Posterior cingulate gyrus (tissue), 11 donors: ENCODE measurements at regions not wholly inside any gene's neighbourhood (a gene's known extent, or its start where the extent isn't known, plus 50 kb on each side); places are given as distances from the start of the nearest gene placed in this dataset.

Source experiments
- DNase-seq, 10 donors: peaks; one replicate each; pipeline versions ENCODE4 v3.0.0 to v3.0.0-alpha.2; 2020 to 2021; ENCODE audit warnings: mixed read lengths in 3 of 10
- intact Hi-C: fragments of 100-400 bp; cut with DNase I; formaldehyde crosslinking; loops from one replicate; pipeline ENCODE4 v1.15.1; 2023

- no peak for DNase-seq
- intact Hi-C loops: no loop called here
Measured at GRCh38 chr5:40416098-40416497, 263.6 kb upstream of the PTGER4 start.

DNA sequence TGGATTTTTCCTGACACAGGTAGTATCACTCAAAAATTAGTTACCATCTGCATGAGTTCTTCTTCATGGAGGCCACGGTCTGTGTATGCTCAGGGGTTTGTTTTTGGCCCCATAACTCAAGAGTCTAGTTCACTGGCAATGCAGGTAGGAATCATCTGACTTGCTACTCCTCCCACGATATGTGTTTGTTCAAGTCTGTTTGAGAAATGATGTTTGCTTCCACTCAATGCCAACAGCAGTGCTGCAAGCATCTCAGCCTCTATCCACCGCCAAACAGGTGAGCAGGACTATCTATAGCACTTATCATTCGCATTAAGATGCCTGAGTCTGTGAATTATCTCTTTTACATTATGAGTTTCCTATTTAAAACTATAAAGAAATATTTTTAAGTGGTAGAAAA, 264.8 kb upstream of the PTGER4 start:
- intact Hi-C loops: no loop called here

GRCh38 chr5:40413743-40414142, 266.0 kb upstream of the PTGER4 start:
- DNase-seq: no peak
- intact Hi-C loops: no loop called here

More for the DNA sequence above, 264.8 kb upstream of the PTGER4 start:
- no peak for DNase-seq

DNA sequence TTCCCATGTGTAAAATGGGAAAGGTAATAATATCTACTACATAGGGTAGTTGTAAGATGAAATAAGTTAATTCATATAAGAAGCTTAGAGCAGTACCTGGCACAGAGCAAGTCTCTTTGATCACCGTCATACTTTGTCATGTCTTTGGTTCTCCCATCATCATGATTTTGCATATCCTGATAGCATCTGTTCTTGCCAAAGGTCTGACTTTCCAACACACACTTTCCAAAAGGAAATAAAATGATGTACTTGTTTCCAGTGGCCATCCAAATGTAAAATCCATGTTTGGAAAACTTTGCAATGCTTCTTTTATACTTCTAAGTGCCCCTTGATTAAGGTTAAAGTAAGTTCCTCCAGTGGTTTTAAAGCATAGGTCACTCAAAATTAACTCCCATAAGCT, 266.9 kb upstream of the PTGER4 start:
- no peak for DNase-seq

GRCh38 chr5:40410964-40411635, 268.6 kb upstream of the PTGER4 start:
- DNase-seq: no peak
- intact Hi-C loops: no loop called here

More for the DNA sequence above, 266.9 kb upstream of the PTGER4 start:
- intact Hi-C loops: no loop called here

GRCh38 chr5:40410231-40410861, 269.4 kb upstream of the PTGER4 start:
- intact Hi-C loops: no loop called here

GRCh38 chr5:40409601-40410000, 270.1 kb upstream of the PTGER4 start:
- DNase-seq: peak in 1 of 10 donors; percentile 53
- intact Hi-C loops: no loop called here

More at GRCh38 chr5:40410231-40410861, 269.4 kb upstream of the PTGER4 start:
- DNase-seq: no peak

GRCh38 chr5:40406741-40407211, 272.9 kb upstream of the PTGER4 start:
- intact Hi-C loops: no loop called here
- DNase-seq: no peak

DNA sequence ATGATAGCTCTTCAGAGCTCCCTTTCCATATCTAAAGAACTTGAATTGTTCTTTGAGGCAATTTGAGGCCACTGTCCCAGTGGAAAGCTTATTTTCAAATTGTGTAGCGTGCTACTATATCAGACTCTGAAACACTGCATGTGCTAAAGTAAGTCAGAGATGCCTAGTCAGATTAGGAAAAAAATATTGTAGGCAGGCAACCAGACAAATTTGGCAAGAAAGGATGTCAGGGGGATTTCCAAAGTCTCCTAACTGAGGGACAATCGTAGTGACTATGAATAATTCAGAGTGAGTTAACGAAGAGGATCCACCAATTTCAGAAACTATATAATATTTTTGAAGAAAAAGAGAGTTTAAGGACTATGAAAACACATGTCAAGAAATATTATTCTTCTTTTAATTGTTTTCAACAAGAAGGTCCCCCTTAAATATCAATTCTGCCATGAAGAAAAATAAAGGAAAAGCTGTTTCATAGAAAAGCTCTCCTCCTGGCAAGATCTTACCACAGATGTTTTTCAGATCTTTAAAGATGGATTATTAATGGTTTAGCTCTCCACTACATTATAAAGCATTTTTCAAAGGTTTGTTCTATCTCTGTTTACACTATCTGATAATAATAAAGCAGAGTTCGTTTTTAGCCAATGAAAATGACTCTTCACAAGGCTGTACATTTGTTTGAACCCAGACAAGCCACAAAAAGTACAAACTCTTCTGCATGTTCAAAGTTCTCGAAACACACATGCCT, 273.5 kb upstream of the PTGER4 start:
- DNase-seq: no peak
- intact Hi-C loops: no loop called here

DNA sequence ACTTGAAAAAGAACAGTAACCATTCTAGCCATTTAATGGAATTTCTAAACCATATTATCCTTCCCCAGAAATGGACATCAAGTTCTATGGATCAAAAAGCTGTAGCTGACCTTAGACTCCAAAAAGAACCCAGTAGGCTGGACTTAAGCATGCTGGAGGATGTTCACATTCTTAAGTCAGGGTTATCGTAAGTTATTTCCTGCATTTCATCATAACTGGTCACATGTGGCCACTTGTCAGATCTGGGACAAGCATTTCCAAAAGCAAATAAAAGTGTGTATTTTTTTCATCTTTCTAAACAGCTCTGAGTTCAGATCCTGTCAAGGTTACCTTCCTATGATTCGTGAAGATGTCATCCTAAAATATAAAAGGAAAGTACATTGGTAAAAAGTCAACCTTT, 274.5 kb upstream of the PTGER4 start:
- intact Hi-C loops: no loop called here
- DNase-seq: no peak

DNA sequence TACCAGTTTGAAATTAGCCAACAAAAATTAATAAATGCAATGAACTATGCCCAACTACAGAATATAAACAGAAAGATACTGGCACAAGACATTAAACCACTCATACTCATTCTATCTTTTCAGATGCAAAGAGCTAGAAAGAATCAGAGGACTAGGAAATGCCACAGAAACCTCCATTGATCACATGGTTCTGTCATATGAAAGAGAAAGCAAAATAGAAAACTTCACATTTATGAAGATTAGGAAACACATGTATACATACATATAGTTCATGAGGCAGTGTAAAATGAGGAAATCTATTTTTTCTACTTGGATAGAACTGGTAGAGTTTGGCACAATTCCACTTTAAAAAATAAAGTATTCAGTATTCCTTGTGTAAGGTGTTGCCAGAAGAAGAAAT, 275.1 kb upstream of the PTGER4 start:
- DNase-seq: no peak
- intact Hi-C loops: no loop called here

- DNase-seq: no peak
- intact Hi-C loops: no loop called here
Measured at GRCh38 chr5:40402007-40402364, 277.7 kb upstream of the PTGER4 start.

GRCh38 chr5:40401284-40402006, 278.3 kb upstream of the PTGER4 start:
- intact Hi-C loops: no loop called here
- no peak for DNase-seq

DNA sequence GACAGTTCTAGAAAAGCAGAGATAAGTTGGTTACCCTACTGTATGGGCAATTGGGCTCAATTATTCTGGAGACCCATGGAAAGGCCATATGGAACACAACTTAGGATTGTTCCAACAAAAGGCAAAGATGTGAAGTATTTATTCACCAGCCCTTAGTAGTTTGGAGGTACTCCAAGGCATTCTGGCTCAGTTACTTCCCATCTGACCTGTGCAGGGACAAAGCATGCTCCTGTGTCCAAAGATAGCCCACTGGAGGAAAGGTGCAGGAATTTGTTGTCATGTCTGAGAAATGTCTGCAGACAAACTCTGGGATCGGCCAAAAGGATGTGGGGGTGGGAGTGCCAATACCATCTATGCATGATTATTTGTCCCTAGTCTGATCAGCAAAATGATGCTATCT, 279.5 kb upstream of the PTGER4 start:
- DNase-seq: no peak
- intact Hi-C loops: no loop called here

GRCh38 chr5:40399349-40399748, 280.4 kb upstream of the PTGER4 start:
- intact Hi-C loops: no loop called here

DNA sequence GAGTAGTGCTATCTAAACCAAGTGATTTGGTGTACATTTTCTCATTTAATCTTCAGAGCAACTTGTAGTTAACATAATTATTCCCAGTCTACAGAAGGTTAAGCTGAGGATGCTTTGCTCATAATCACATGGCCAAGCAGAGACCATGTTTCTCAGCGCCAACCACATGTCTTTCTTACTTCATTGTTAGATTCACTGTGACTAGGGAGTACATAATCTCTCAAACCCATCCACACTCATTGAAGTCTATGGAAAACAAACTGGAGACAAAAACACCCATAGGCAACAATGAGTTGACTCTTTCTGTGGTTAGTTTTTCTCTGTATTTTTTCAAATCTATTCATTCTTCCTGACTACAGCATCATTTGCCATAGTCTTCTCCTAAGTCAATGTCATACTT, 281.7 kb upstream of the PTGER4 start:
- DNase-seq: no peak
- intact Hi-C loops: no loop called here

More at GRCh38 chr5:40399349-40399748, 280.4 kb upstream of the PTGER4 start:
- no peak for DNase-seq

GRCh38 chr5:40397091-40397490, 282.6 kb upstream of the PTGER4 start:
- intact Hi-C loops: no loop called here
- DNase-seq: no peak

DNA sequence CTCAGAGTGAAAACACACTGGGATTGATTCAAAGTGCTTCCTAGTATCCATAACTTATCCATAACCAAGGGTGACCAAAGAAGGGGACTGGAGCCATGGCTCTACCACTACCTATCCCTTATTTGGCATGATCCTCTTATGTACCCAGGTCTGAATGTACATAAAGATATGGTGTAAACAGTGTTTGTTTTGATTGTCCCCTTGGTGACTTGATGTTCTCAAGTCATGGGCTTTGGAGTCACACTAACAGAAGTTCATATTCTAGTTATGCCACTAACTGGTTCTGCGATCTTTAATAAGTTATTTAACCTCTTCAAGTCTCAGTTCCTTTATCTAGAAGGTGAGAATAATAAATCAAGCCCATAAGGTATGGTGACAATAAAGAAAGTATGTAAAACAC, 283.4 kb upstream of the PTGER4 start:
- intact Hi-C loops: no loop called here
- no peak for DNase-seq

GRCh38 chr5:40395251-40395650, 284.5 kb upstream of the PTGER4 start:
- no peak for DNase-seq
- intact Hi-C loops: no loop called here

DNA sequence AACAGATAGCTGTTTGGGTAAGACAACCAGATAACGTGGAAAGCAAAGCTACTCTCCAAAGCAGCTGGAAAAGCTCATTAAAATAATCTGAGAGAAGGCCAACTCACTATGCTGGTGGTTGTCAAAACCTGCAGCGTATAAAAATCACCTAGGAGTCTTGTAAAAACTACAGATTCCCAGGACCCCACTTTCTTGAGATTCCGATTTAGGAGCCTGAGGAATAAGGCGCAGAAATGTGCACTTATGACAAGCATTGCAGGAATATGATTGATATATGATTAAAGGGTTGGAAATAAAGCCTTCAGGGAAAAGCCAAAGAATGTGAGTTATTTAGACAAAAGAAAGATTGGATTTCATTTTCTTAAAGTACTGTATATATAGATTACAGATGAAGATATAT, 285.0 kb upstream of the PTGER4 start:
- DNase-seq: no peak
- intact Hi-C loops: no loop called here

- intact Hi-C loops: no loop called here
- DNase-seq: no peak
Measured at GRCh38 chr5:40391642-40392041, 288.1 kb upstream of the PTGER4 start.
